H1 (cell line): ENCODE measurements at regions not wholly inside any gene's neighbourhood (a gene's known extent, or its start where the extent isn't known, plus 50 kb on each side); places are given as distances from the start of the nearest gene placed in this dataset.

Experiments
- CTCF ChIA-PET: fragments of 300-600 bp; sonication (Branson Sonifier 250); formaldehyde crosslinking; loops from one replicate; lab custom pipeline; 2021; ENCODE audit not compliant: partially characterized antibody; lab: Charles Lee
- POLR2A ChIA-PET: fragments of 300-600 bp; sonication (Branson Sonifier 250); formaldehyde crosslinking; loops from one replicate; lab custom pipeline; 2021; ENCODE audit warnings: inconsistent platforms; ENCODE audit not compliant: partially characterized antibody; lab: Charles Lee
- DNase-seq, 2 experiments: peaks; one replicate each; pipeline versions ENCODE4 v3.0.0 to v3.0.0-alpha.2; 2010 to 2022; ENCODE audit warnings: low spot score in 2 of 2, low read depth in 1 of 2, mixed read lengths in 1 of 2
- FAIRE-seq: peaks from 2 replicates; lab custom pipeline; 2011; peaks lifted over from hg19 to GRCh38; lab: Jason Lieb, UNC
- H2AFZ ChIP-seq: 2 replicates; pipeline ENCODE4 v1.8.1; 2012; ENCODE audit warnings: low read length, inconsistent platforms
- H2AK5ac ChIP-seq: 2 replicates; pipeline ENCODE4 v1.6.1; 2013; ENCODE audit warnings: low read depth, low read length
- H2BK120ac ChIP-seq: replicated peaks from 2 replicates; pipeline ENCODE3; 2013; ENCODE audit warnings: low read depth, low read length, inconsistent platforms
- H2BK12ac ChIP-seq: 2 replicates; pipeline ENCODE4 v1.6.1; 2013; ENCODE audit warnings: low read depth, low read length
- H2BK15ac ChIP-seq: 2 replicates; pipeline ENCODE4 v1.6.1; 2013; ENCODE audit warnings: low read length
- H2BK20ac ChIP-seq: 2 replicates; pipeline ENCODE4 v1.6.1; 2013; ENCODE audit warnings: low read length
- H2BK5ac ChIP-seq: 2 replicates; pipeline ENCODE4 v1.6.1; 2013; ENCODE audit warnings: low read depth, low read length
- H3K14ac ChIP-seq: 2 replicates; pipeline ENCODE4 v1.6.1; 2013; ENCODE audit warnings: inconsistent platforms; ENCODE audit not compliant: insufficient read length
- H3K18ac ChIP-seq: 2 replicates; pipeline ENCODE4 v1.6.1; 2013; ENCODE audit warnings: low read length; ENCODE audit errors: extremely low read depth
- H3K23ac ChIP-seq: 2 replicates; pipeline ENCODE4 v1.6.1; 2013; ENCODE audit warnings: inconsistent platforms; ENCODE audit not compliant: insufficient read length
- H3K23me2 ChIP-seq: 2 replicates; pipeline ENCODE4 v1.6.1; 2013; ENCODE audit warnings: low read depth, low read length
- H3K27ac ChIP-seq: 2 replicates; pipeline ENCODE4 v1.6.1; 2011; ENCODE audit warnings: low read depth, low read length, inconsistent platforms
- H3K27me3 ChIP-seq, 4 experiments: replicated peaks in 1 of 4; 1 replicate in 1 of 4; 2 replicates in 3 of 4; pipeline versions ENCODE4 v1.6.1 to v1.8.1; 2011 to 2013; ENCODE audit warnings: low read length in 3 of 4, mild to moderate bottlenecking in 3 of 4, inconsistent platforms in 2 of 4, mixed read lengths in 2 of 4, moderate library complexity in 1 of 4; ENCODE audit not compliant: control insufficient read depth in 3 of 4, insufficient read depth in 3 of 4; ENCODE audit errors: extremely low read depth in 1 of 4
- H3K36me3 ChIP-seq, 4 experiments: 2 replicates each; pipeline versions ENCODE4 v1.6.1 to v1.8.1; 2011 to 2013; ENCODE audit warnings: mild to moderate bottlenecking in 4 of 4, low read length in 3 of 4, moderate library complexity in 2 of 4, control low read depth in 1 of 4, inconsistent platforms in 1 of 4; ENCODE audit not compliant: insufficient read depth in 4 of 4, control insufficient read depth in 2 of 4
- H3K4ac ChIP-seq: replicated peaks from 2 replicates; pipeline ENCODE3; 2013; ENCODE audit warnings: low read length, low read depth, mixed read lengths, inconsistent platforms; ENCODE audit not compliant: insufficient read length
- H3K4me1 ChIP-seq, 4 experiments: replicated peaks in 1 of 4; 1 replicate in 1 of 4; 2 replicates in 3 of 4; pipeline versions ENCODE4 v1.6.1 to v1.8.1; 2011 to 2013; ENCODE audit warnings: low read length in 3 of 4, inconsistent platforms in 2 of 4, mixed read lengths in 1 of 4; ENCODE audit not compliant: insufficient read depth in 4 of 4, control insufficient read depth in 3 of 4
- H3K4me2 ChIP-seq, 2 experiments: 2 replicates each; pipeline versions ENCODE4 v1.6.1 to v1.8.1; 2011 to 2013; ENCODE audit warnings: low read depth in 2 of 2, low read length in 2 of 2, control low read depth in 1 of 2, inconsistent platforms in 1 of 2, mild to moderate bottlenecking in 1 of 2; ENCODE audit not compliant: insufficient read depth in 1 of 2
- H3K4me3 ChIP-seq, 4 experiments: fragments of 200-600, 300-600 bp in 1 of 4; sonication (generic), shearing (Covaris generic), sonication (Bioruptor Twin) in 1 of 4; 2 replicates each; pipeline versions ENCODE4 v1.5.1 to v1.8.1; 2011 to 2016; ENCODE audit warnings: low read length in 4 of 4, low read depth in 3 of 4, control low read depth in 2 of 4, inconsistent platforms in 2 of 4, mild to moderate bottlenecking in 2 of 4, mixed read lengths in 1 of 4, moderate library complexity in 1 of 4; ENCODE audit not compliant: insufficient read depth in 2 of 4; ENCODE audit errors: extremely low read depth in 1 of 4
- H3K56ac ChIP-seq: replicated peaks from 2 replicates; pipeline ENCODE3; 2013; ENCODE audit warnings: low read depth, mild to moderate bottlenecking, mixed read lengths, low read length, inconsistent platforms; ENCODE audit not compliant: insufficient read length
- H3K79me1 ChIP-seq: 2 replicates; pipeline ENCODE4 v1.6.1; 2013; ENCODE audit warnings: low read depth, low read length, control low read depth
- H3K79me2 ChIP-seq, 2 experiments: 2 replicates each; pipeline versions ENCODE4 v1.6.1 to v1.8.1; 2012 to 2013; ENCODE audit warnings: low read length in 2 of 2, mild to moderate bottlenecking in 2 of 2, inconsistent platforms in 1 of 2; ENCODE audit not compliant: insufficient read depth in 2 of 2, control insufficient read depth in 1 of 2
- H3K9ac ChIP-seq, 4 experiments: replicated peaks in 1 of 4; 1 replicate in 1 of 4; 2 replicates in 3 of 4; pipeline versions ENCODE4 v1.6.1 to v1.8.1; 2011 to 2013; ENCODE audit warnings: low read depth in 3 of 4, low read length in 3 of 4, control low read depth in 2 of 4, mild to moderate bottlenecking in 2 of 4, moderate library complexity in 2 of 4, inconsistent platforms in 1 of 4; ENCODE audit errors: extremely low read depth in 1 of 4
- H3K9me3 ChIP-seq, 2 experiments: 2 replicates each; pipeline versions ENCODE4 v1.6.1 to v1.8.1; 2012 to 2013; ENCODE audit warnings: mild to moderate bottlenecking in 2 of 2, moderate library complexity in 2 of 2, control low read depth in 1 of 2, inconsistent platforms in 1 of 2, low read depth in 1 of 2, low read length in 1 of 2, mixed read lengths in 1 of 2; ENCODE audit not compliant: insufficient read depth in 2 of 2
- H4K20me1 ChIP-seq, 2 experiments: replicated peaks in 1 of 2; 2 replicates each; pipeline versions ENCODE3 to v1.8.1; 2011 to 2013; ENCODE audit warnings: inconsistent platforms in 2 of 2, low read length in 2 of 2, mild to moderate bottlenecking in 1 of 2; ENCODE audit not compliant: insufficient read depth in 2 of 2, control insufficient read depth in 1 of 2
- H4K5ac ChIP-seq: 2 replicates; pipeline ENCODE4 v1.6.1; 2013; ENCODE audit warnings: low read length, low read depth, mixed read lengths, inconsistent platforms; ENCODE audit not compliant: insufficient read length
- H4K8ac ChIP-seq: 2 replicates; pipeline ENCODE4 v1.8.0; 2013; ENCODE audit warnings: mild to moderate bottlenecking, moderate library complexity, low read length, inconsistent platforms; ENCODE audit not compliant: insufficient read depth; ENCODE audit errors: extremely low read depth
- H4K91ac ChIP-seq: replicated peaks from 2 replicates; pipeline ENCODE3; 2013; ENCODE audit warnings: low read length, mixed read lengths, inconsistent platforms; ENCODE audit not compliant: insufficient read length
- SRF ChIP-seq: IDR thresholded peaks from 2 replicates; pipeline ENCODE4 v1.6.1; 2011; ENCODE audit warnings: mild to moderate bottlenecking, low read depth, low read length, moderate library complexity
- WGBS, 2 experiments: shearing (Covaris generic) in 1 of 2; methylation state at CpG; one replicate each; pipeline versions ENCODE4 v1.1.6 to v1.1.7; 2013 to 2015; ENCODE audit warnings: low lambda C conversion rate in 2 of 2, mixed read lengths in 2 of 2, inconsistent platforms in 1 of 2, low coverage in 1 of 2, missing lambda C conversion rate in 1 of 2; ENCODE audit not compliant: insufficient replicate concordance in 2 of 2, insufficient coverage in 1 of 2, insufficient read length in 1 of 2; ENCODE audit errors: extremely low coverage in 1 of 2, missing lambda C conversion rate in 1 of 2; 5-methylcytosine and 5-hydroxymethylcytosine counted together

DNA sequence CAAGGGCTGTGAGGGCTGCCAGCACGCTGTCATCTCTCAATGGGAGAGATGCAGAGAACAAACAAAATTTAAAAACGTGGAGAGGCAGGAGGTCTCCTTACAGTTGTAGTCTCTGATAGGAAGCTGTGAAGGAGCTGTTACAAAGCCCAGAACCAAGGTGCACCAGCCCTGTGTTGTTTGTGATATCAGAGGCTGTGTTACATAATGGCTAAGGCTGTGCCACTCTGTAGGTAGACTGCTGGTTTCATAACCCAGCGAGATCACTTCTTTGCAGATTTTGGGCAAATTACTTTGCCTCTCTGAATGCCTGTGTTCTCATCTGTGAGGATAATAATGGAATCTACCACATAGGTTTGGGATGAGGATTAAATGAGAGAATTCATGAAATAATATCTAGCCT lies 1480.7 kb upstream of the WWC1 start:
- CTCF ChIA-PET, result no interaction called here
- no peak overlapping the region for H2BK120ac ChIP-seq
- H2BK20ac ChIP-seq, result no peak overlapping the region
- no peak overlapping the region for H3K56ac ChIP-seq
- H2AK5ac ChIP-seq, result no peak overlapping the region
- H3K9ac ChIP-seq, result no peak overlapping the region
- no peak overlapping the region for H2BK5ac ChIP-seq
- H3K9me3 ChIP-seq, result peaks cover 0 to 10% of the 10 kb centered on the region in 2 experiments; a peak in 1 of 4 replicates
- H3K36me3 ChIP-seq, result no peaks in the 10 kb centered on the region
- no peak overlapping the region for H3K4me3 ChIP-seq
- no peak overlapping the region for H3K4ac ChIP-seq
- H3K18ac ChIP-seq, result no peak overlapping the region
- H2AFZ ChIP-seq, result no peak overlapping the region
- no peak overlapping the region for H3K23ac ChIP-seq
- H4K20me1 ChIP-seq, result no peaks in the 10 kb centered on the region
- no peak for TF ChIP-seq SRF
- DNase-seq (no peak), FAIRE-seq (no peak)
- H4K91ac ChIP-seq, result no peak overlapping the region
- no peak overlapping the region for H2BK12ac ChIP-seq
- H3K4me2 ChIP-seq, result no peak overlapping the region
- H3K14ac ChIP-seq, result no peak overlapping the region
- H4K5ac ChIP-seq, result no peak overlapping the region
- H3K79me1 ChIP-seq, result no peaks in the 10 kb centered on the region
- POLR2A ChIA-PET, result no interaction called here
- no peak overlapping the region for H3K27ac ChIP-seq
- no peaks in the 10 kb centered on the region for H3K27me3 ChIP-seq
- no peaks in the 10 kb centered on the region for H3K23me2 ChIP-seq
- no peak overlapping the region; the same call in 1 of the 2 replicates for H4K8ac ChIP-seq
- no peaks in the 10 kb centered on the region for H3K4me1 ChIP-seq
- H2BK15ac ChIP-seq, result no peak overlapping the region
- H3K79me2 ChIP-seq, result no peaks in the 10 kb centered on the region
- WGBS, 2 experiments, result 88% methylated on average over 3 of the region's 3 CpGs; no CpG with 5 or more reads in 1 of the 2 experiments
